ENCODE measurements at regions not wholly inside any gene's neighbourhood (a gene's known extent, or its start where the extent isn't known, plus 50 kb on each side); places are given as distances from the start of the nearest gene placed in this dataset.
"Not testable (repeated sequence)": the region's sequence is repeated elsewhere in the genome, so short reads cannot be mapped to it uniquely, and the experiment has no call there.

GRCh38 chr5:163165277-163165676, 272.1 kb upstream of the CCNG1 start:
- no peak for DNase-seq (ENCODE audit: low read depth)

DNA sequence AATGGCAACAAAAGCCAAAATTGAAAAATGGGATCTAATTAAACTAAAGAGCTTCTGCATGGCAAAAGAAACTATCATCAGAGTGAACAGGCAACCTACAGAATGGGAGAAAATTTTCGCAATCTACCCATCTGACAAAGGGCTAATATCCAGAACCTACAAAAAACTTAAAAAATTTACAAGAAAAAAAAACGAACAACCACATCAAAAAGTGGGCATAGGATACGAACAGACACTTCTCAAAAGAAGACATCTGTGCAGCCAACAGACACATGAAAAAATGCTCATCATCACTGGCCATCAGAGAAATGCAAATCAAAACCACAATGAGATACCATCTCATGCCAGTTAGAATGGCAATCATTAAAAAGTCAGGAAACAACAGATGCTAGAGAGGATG, 267.2 kb upstream of the CCNG1 start:
- not testable (repeated sequence) for DNase-seq (ENCODE audit: low read depth)

DNA sequence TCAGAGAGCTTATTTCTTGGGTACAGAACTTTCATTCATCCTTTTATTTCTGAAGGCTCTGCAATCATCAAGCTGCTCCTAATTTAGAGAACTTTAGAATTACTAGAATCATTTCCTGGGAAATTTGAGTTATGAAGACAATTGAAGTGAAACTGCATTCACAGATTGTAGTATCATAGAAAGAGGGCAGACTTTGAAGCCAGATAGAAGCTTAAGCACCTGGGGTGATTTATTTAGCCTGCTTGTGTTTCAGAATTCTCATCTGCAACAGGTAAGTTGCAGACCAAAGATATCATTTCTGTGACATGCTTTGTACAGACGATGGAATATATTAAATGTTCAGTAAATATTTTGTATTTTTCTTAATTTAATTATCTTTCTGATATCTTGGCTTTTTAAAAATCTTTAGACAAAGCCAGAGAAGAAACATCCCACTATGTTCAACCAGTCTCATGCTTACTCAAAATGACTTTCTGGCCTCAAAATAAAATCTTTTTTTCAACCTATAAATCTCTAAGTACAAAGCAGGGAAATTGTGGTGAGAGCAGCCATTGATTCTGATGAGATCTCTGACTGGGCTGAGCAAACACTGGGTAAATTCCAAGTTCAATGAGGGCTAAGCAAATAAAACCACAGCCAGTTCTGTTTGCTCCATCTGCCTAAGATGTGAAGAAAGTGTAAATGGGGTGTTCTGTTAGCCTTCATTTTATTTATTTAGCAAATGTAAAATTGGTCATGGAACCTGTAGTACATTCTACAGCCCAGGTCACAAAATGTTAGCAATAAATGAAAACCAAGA, 264.7 kb upstream of the CCNG1 start:
- DNase-seq (ENCODE audit: low read depth): no peak

- DNase-seq (ENCODE audit: low read depth): no peak
Measured at GRCh38 chr5:163177971-163178370, 259.4 kb upstream of the CCNG1 start.

- DNase-seq (ENCODE audit: low read depth): no peak
Measured at GRCh38 chr5:163185315-163185714, 252.1 kb upstream of the CCNG1 start.

GRCh38 chr5:163189023-163189553, 248.3 kb upstream of the CCNG1 start:
- no peak for DNase-seq (ENCODE audit: low read depth)

- no peak for DNase-seq (ENCODE audit: low read depth)
Measured at GRCh38 chr5:163190283-163190682, 247.1 kb upstream of the CCNG1 start.

DNA sequence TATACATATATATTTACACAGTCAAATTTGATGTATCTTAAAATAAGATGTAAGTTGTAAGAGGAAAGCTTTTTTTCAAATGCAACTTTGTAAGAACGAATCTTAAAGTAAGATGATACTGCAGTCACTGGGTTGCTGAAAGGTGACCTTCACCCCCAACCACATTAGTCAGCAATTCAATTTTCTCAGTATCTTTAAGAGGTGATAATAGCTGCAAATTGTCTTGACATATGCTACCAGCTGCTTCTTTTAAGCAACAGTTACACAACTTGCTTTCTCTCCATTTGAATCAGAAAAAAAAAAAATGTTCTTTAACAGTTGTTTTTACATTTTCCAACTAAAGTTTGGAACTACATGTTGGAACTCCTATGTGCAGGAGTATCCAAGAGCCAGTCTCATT, 246.6 kb upstream of the CCNG1 start:
- DNase-seq (ENCODE audit: low read depth): no peak

DNA sequence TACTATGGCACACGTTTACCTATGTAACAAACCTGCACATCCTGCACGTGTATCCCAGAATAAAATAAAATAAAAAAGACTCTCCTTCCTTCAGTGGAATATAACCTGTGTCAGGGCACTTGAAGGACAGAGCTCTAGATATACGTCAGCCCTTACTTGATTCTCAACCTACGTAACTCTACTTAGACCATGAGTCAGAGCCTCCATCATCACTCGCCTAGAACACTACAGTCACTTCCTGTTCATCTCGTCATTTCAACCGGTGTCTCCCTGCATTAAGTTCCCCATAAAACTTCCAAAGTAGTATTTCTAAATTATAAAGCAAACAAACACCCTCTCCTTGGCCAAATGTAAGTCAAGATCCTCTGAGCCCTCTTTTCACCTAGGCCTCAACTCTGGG, 243.5 kb upstream of the CCNG1 start:
- DNase-seq (ENCODE audit: low read depth): no peak

GRCh38 chr5:163205645-163206044, 231.8 kb upstream of the CCNG1 start:
- no peak for DNase-seq (ENCODE audit: low read depth)

GRCh38 chr5:163221581-163221980, 215.8 kb upstream of the CCNG1 start:
- DNase-seq (ENCODE audit: low read depth): no peak

GRCh38 chr5:163222982-163223381, 214.4 kb upstream of the CCNG1 start:
- DNase-seq (ENCODE audit: low read depth): no peak

DNA sequence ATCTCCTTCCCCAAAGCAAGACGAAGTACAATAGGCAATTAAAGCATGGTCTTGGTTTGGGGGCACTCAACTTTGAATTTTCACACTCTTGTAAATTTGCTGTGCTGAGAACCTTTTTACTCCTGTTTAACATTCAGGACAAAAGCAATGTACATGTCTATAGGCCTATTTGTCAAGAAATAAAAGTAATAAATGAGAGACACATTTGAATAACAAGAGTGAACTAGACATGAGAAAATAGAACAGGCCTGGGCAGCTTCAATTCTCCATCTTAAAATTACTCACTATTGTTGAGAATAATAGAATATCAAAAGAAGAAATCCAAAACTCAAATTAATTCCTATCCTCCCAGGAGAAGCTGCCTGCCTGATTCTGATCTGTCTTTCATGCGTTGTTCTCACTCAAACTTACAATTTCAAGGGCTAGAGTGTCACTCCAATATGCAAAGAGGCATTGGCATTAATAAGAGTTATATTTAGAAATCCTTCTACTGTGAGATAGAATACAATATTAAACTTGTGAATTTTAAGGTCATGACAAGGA, 192.9 kb upstream of the CCNG1 start:
- no peak for DNase-seq (ENCODE audit: low read depth)

DNA sequence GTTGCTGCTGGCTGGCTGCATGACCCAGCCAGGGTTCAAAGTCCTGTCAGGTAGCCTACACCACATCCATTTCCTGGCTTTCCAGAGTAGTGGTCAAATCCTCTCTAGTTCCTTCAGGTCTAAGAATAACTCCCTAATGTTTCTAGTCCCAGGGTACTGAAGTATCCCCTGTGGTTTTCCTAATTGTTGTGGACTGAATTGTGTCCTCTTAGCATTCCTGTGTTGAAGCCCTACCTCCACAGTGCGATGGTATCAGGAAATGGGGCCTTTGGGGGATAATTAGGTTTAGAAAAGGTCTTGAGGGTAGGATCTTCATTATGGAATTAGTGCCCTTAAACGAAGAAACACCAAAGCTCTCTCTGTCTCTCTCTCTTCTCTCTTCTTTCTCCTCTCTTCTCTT, 191.8 kb upstream of the CCNG1 start:
- DNase-seq (ENCODE audit: low read depth): no peak

- DNase-seq (ENCODE audit: low read depth): no peak
Measured at GRCh38 chr5:163248333-163248732, 189.1 kb upstream of the CCNG1 start.

DNA sequence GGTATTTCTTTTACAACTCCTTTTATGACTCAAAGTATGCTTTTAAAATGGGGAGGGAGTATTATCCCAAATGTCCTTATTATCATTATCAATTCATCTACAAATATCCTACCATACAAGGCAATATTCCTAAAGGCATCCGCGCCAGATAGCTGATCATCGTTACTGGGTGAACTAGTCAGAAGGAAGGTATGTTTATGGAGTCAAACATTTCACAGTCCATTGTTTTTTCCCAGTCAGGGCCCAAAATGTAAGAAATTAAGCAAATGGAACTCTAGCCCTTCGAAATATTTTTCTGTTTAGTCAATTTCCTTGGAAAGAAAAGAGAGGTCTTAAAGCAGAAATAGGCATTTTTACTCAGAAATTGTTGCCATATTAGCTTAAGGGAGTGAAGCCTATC, 188.5 kb upstream of the CCNG1 start:
- no peak for DNase-seq (ENCODE audit: low read depth)

- DNase-seq (ENCODE audit: low read depth): no peak
Measured at GRCh38 chr5:163252950-163253349, 184.4 kb upstream of the CCNG1 start.

DNA sequence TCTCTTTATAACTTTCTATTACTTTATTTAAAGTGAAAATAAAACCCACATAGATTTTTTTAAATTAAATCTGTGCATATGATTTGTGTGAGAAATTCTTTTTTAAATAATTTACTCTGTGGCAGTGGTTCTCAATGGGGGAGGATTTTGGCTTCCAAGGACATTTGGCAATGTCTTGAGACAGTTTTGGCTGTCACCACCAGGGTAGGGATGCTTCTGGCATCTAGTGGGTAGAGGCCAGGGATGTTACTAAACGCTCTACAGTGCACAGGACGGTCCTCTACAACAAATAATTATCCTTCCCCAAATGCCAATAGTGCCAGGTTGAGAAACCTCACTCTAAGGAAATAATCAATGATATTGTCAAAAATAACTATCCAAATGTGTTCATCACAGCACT, 177.9 kb upstream of the CCNG1 start:
- DNase-seq (ENCODE audit: low read depth): no peak

- DNase-seq (ENCODE audit: low read depth): no peak
Measured at GRCh38 chr5:163260471-163260870, 176.9 kb upstream of the CCNG1 start.

GRCh38 chr5:163260961-163261360, 176.4 kb upstream of the CCNG1 start:
- no peak for DNase-seq (ENCODE audit: low read depth)

DNA sequence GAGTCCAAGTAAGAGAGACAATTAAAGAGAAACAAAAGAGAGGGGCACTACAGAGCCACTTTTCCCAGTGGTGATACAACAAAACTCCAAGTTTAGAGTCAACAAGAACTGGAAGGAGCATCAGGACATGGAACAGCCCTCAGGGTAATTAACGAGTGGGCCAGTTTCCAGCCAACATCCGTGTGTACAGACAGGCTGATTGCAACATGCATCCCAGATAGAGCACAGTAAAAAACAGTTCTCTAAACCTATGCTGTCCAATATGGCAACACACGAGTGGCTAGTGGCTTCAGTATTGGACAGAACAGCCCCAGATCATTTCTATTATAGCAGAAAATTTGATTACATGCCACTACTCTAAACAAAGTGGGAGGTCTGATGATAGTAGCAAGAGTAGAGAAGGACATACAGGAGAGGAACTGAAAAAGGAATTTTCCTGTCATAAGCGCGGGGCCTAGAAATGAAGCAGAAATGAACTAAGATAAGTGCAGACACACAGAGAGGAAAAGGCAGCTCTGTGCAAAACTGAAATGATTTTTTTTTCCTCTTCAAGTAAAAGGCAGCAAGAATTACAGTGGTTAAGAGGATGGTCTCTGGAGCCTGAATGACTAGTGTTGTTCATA, 175.6 kb upstream of the CCNG1 start:
- DNase-seq (ENCODE audit: low read depth): no peak

DNA sequence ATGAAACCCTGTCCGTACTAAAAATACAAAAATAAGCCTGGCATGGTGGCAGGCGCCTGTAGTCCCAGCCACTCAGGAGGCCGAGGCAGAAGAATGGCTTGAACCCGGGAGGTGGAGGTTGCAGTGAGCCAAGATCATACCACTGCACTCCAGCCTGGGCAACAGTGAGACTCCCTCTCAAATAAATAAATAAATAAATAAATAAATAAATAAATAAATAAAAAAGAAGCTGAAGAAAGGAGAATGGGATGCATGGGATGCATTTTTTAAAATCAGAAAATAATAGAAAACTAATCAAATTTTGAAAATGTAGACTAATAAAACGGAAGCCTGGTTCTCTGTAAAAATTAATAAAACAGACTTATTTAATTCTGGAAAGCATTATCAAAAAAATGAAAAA, 171.1 kb upstream of the CCNG1 start:
- not testable (repeated sequence) for DNase-seq (ENCODE audit: low read depth)

GRCh38 chr5:163269624-163270023, 167.8 kb upstream of the CCNG1 start:
- DNase-seq (ENCODE audit: low read depth): no peak
